Erythroblast (primary cell): ENCODE measurements at regions not wholly inside any gene's neighbourhood (a gene's known extent, or its start where the extent isn't known, plus 50 kb on each side); places are given as distances from the start of the nearest gene placed in this dataset.

Experiments
- GATA1 ChIP-seq: IDR thresholded peaks from 2 replicates; pipeline ENCODE4 v1.6.1; 2011; ENCODE audit warnings: low read depth, mild to moderate bottlenecking, control low read depth, low read length, moderate library complexity
- POLR2A ChIP-seq: IDR thresholded peaks from 2 replicates; pipeline ENCODE4 v1.6.1; 2011; ENCODE audit warnings: mild to moderate bottlenecking, low read length

DNA sequence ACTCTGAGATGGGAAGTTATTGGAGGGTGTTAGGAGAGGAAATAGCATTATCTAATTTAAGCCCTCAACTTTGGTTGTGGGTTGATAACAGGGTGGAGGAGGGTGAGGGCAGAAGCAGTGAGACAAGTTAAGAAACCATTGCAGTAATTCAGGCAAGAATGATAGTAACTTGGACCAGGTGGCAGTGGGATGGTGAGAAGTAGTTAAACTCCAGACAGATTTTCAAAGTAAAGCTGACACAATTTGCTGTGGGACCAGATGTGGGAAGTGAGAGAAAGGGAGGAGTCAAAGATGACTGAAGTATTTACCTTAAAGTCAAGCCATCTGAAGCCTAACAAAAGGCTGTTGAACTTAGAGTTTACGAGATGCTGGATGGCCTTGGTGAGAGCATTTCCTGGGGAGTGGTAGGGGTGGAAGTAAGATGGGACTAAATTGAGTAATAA, 163.2 kb upstream of the KLF7 start:
- TF ChIP-seq POLR2A, result no peak
- TF ChIP-seq GATA1, result no peak
